Body of pancreas (tissue), 4 donors: ENCODE measurements at regions not wholly inside any gene's neighbourhood (a gene's known extent, or its start where the extent isn't known, plus 50 kb on each side); places are given as distances from the start of the nearest gene placed in this dataset.

Source experiments
- ATAC-seq: fragments of 150-250 bp; one replicate; pipeline ENCODE4 v1.9.1; 2016
- DNase-seq, 4 donors: peaks; one replicate each; pipeline ENCODE4 v3.0.0-alpha.2; 2019
- H3K27ac ChIP-seq, 4 donors: fragments of 200-600 bp; sonication (generic); 1 replicate in 3 of 4; 2 replicates in 1 of 4; pipeline versions ENCODE4 v1.5.1 to v1.6.1; 2016 to 2019; ENCODE audit warnings: mild to moderate bottlenecking in 1 of 4, mixed read lengths in 1 of 4, moderate library complexity in 1 of 4
- H3K27me3 ChIP-seq, 2 donors: fragments of 200-600 bp; sonication (generic); one replicate each; pipeline ENCODE4 v1.6.0; 2016; ENCODE audit warnings: mild to moderate bottlenecking in 1 of 2
- H3K36me3 ChIP-seq, 2 donors: fragments of 200-600 bp; sonication (generic); replicated peaks in 1 of 2; 2 replicates each; pipeline ENCODE4 v1.5.1; 2016; ENCODE audit warnings: low read depth in 2 of 2; ENCODE audit not compliant: insufficient read depth in 1 of 2
- H3K4me1 ChIP-seq: fragments of 200-600 bp; sonication (generic); one replicate; pipeline ENCODE4 v1.6.0; 2016
- H3K4me3 ChIP-seq, 2 donors: fragments of 200-600 bp; sonication (generic); 1 replicate in 1 of 2; 2 replicates in 1 of 2; pipeline ENCODE4 v1.5.1; 2016 to 2019
- H3K9me3 ChIP-seq, 3 donors: fragments of 200-600 bp; sonication (generic); 1 replicate in 2 of 3; 2 replicates in 1 of 3; pipeline ENCODE4 v1.5.1; 2016
- POLR2A ChIP-seq, 3 donors: fragments of 450-650 bp; IDR thresholded peaks; one replicate each; pipeline ENCODE4 v1.6.1; 2016; ENCODE audit warnings: antibody characterized with exemption in 3 of 3, mild to moderate bottlenecking in 2 of 3
- WGBS, 2 donors: methylation state at CpG; one replicate each; pipeline ENCODE4 v1.1.5; 2017; 5-methylcytosine and 5-hydroxymethylcytosine counted together
- intact Hi-C: fragments of 100-400 bp; cut with DNase I; formaldehyde crosslinking; loops from one replicate; pipeline ENCODE4 v1.15.1; 2023
- TF ChIP-seq, protein P1 (sequence below), 7 experiments: fragments of 450-650 bp in 4 of 7; fragments of 200-600 bp in 3 of 7; sonication (generic) in 3 of 7; IDR thresholded peaks; one replicate each; pipeline ENCODE4 v1.5.1; 2016 to 2019; ENCODE audit warnings: antibody characterized with exemption in 7 of 7

DNA sequence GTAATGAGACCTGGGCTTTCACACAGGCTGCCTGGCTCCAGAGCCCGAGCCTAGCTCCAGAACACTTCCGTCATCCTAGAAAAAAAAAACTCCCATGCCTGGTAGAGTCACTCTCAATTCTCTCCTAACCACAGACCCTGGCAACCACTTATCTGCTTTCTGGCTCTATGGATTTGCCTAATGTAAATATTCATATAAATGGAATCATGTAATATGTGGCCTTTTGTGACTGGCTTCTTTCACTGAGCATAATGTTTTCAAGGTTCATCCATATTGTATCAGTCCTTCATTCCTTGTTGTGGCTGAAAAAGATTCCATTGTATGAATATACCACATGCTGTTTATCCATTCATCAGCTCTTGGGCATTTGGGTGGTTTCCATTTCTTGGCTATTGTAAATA lies 167.7 kb upstream of the MKLN1 start:
- no peaks in the 10 kb centered on the region for H3K27me3 ChIP-seq
- H3K9me3 ChIP-seq = no peaks in the 10 kb centered on the region
- 75 to 100% methylated on average over 2 of the region's 2 CpGs for WGBS, 2 donors
- H3K27ac ChIP-seq = no peak overlapping the region
- TF ChIP-seq, protein P1, sequence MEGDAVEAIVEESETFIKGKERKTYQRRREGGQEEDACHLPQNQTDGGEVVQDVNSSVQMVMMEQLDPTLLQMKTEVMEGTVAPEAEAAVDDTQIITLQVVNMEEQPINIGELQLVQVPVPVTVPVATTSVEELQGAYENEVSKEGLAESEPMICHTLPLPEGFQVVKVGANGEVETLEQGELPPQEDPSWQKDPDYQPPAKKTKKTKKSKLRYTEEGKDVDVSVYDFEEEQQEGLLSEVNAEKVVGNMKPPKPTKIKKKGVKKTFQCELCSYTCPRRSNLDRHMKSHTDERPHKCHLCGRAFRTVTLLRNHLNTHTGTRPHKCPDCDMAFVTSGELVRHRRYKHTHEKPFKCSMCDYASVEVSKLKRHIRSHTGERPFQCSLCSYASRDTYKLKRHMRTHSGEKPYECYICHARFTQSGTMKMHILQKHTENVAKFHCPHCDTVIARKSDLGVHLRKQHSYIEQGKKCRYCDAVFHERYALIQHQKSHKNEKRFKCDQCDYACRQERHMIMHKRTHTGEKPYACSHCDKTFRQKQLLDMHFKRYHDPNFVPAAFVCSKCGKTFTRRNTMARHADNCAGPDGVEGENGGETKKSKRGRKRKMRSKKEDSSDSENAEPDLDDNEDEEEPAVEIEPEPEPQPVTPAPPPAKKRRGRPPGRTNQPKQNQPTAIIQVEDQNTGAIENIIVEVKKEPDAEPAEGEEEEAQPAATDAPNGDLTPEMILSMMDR (IDR thresholded peaks at IDR 0.05) = no peak
- TF ChIP-seq POLR2A (IDR thresholded peaks at IDR 0.05) = no peak
- intact Hi-C loops = no loop called here
- H3K36me3 ChIP-seq = no peaks in the 10 kb centered on the region
- no peak overlapping the region for H3K4me3 ChIP-seq
- ATAC-seq (no peak), DNase-seq (no peak)
- H3K4me1 ChIP-seq = peaks cover 6% of the 10 kb centered on the region

DNA sequence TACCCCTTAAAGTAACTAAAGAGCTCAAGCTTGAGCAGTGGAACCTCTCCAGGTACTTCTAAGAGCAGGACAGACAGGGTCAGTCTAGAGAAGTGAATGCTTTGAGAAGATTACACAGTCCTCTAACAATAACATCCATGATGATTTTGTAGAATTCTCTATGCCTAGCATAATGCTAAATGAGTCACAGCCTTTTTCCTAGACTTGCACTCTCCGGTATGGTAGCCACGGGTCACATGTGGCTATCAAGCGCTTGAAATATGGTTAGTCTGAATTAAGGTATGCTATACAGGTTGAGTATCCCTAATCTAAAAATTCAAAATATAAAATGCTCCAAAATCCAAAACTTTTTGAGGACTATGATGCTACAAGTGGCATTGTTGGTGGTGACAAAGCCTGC lies 166.6 kb upstream of the MKLN1 start:
- DNase-seq (no peak), ATAC-seq (no peak)
- Histone ChIP-seq H3K4me3 (no peak overlapping the region), H3K27me3 (no peaks in the 10 kb centered on the region), H3K4me1 (peaks cover 6% of the 10 kb centered on the region), H3K27ac (no peak overlapping the region), H3K36me3 (no peaks in the 10 kb centered on the region), H3K9me3 (no peaks in the 10 kb centered on the region)
- TF ChIP-seq POLR2A (IDR thresholded peaks at IDR 0.05) = no peak
- TF ChIP-seq, protein P1 (IDR thresholded peaks at IDR 0.05) = no peak
- intact Hi-C loops = no loop called here
- WGBS, 2 donors = 89 to 92% methylated on average over 3 of the region's 3 CpGs

DNA sequence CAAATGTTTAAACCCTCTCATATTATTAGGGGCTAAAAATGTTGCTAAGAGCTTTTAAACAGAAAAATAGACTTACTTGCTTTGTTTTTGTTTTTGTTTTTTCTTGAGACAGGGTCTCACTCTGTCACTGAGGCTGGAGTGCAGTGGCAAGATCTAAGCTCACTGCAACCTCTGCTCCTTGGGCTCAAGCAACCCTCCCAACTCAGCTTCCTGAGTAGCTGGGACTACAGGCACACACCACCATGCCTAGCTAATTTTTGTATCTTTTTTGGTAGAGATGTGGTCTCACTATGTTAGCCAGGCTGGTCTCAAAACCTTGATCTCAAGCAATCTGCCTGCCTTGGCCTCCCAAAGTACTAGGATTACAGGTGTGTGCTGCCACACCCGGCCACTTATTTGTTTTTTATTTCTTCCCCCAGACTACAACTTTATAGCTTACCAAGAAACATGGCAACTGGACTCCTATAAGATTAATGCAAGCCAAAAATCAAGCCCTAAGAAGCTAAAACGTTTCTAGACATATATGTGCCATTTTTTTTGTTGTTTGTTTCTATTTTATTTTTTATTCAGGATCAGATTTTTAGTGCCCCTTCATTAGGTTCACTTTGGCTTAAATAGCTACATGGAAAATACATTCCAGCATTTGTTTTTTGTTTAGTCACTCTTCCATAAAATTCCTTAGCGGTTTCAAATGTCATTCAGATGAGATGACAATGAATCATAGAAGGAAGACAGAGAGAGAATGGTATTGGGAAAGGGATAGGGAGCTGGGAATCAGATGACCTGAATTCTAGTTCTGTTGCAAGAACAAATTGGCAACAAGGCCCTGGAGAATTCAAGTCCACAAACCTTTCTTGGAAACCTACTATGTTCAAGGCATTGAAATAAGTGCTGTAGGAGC lies 163.4 kb upstream of the MKLN1 start:
- 55 to 65% methylated on average over 3 of the region's 3 CpGs for WGBS, 2 donors
- TF ChIP-seq, protein P1 (IDR thresholded peaks at IDR 0.05) = no peak
- TF ChIP-seq POLR2A (IDR thresholded peaks at IDR 0.05) = no peak
- Histone ChIP-seq H3K27ac (no peak overlapping the region), H3K4me1 (no peaks in the 10 kb centered on the region), H3K36me3 (no peaks in the 10 kb centered on the region), H3K27me3 (no peaks in the 10 kb centered on the region), H3K9me3 (no peaks in the 10 kb centered on the region), H3K4me3 (no peak overlapping the region)
- intact Hi-C loops = no loop called here
- DNase-seq (no peak), ATAC-seq (no peak)

DNA sequence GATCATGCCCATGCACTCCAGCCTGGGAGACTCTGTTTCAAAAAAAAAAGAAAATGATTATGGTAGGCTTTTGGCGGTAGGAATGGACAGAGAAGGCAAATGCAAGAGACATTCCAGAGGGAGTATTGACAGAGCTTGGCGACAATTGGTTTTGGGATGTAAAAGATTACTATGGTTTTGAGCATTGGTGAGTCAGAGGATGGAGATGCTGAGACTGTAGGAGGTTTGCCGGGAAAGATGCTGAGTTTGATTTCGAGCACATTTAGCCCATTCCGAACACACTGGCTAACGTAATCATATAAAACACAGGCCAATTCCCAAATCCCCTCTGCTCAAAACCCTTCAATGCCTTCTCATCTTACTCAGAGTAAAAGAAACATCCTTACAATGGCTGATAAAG lies 161.6 kb upstream of the MKLN1 start:
- H3K27ac ChIP-seq = no peak overlapping the region
- no peaks in the 10 kb centered on the region for H3K4me1 ChIP-seq
- no peak for TF ChIP-seq POLR2A (IDR thresholded peaks at IDR 0.05)
- TF ChIP-seq, protein P1 (IDR thresholded peaks at IDR 0.05) = no peak
- H3K4me3 ChIP-seq = no peak overlapping the region
- no peaks in the 10 kb centered on the region for H3K36me3 ChIP-seq
- H3K27me3 ChIP-seq = no peaks in the 10 kb centered on the region
- ATAC-seq = no peak
- WGBS, 2 donors = 92 to 93% methylated on average over 6 of the region's 6 CpGs
- intact Hi-C loops = no loop called here
- no peaks in the 10 kb centered on the region for H3K9me3 ChIP-seq
- DNase-seq = no peak
